Subcutaneous abdominal adipose tissue (tissue), 5 donors: ENCODE measurements at regions not wholly inside any gene's neighbourhood (a gene's known extent, or its start where the extent isn't known, plus 50 kb on each side); places are given as distances from the start of the nearest gene placed in this dataset.
"Not testable (repeated sequence)": the region's sequence is repeated elsewhere in the genome, so short reads cannot be mapped to it uniquely, and the experiment has no call there.

Experiments used
- H3K27ac ChIP-seq: one replicate; pipeline ENCODE4 v1.7.0; 2013; ENCODE audit warnings: low read depth, mild to moderate bottlenecking, inconsistent platforms, low read length, moderate library complexity
- H3K27me3 ChIP-seq, 5 donors: one replicate each; pipeline ENCODE4 v1.7.0; 2013; ENCODE audit warnings: low read length in 5 of 5, inconsistent platforms in 1 of 5; ENCODE audit not compliant: control insufficient read depth in 5 of 5, insufficient read depth in 4 of 5
- H3K36me3 ChIP-seq, 5 donors: one replicate each; pipeline ENCODE4 v1.7.0; 2013; ENCODE audit warnings: low read length in 5 of 5; ENCODE audit not compliant: control insufficient read depth in 5 of 5, insufficient read depth in 5 of 5
- H3K4me1 ChIP-seq, 5 donors: one replicate each; pipeline ENCODE4 v1.7.0; 2013; ENCODE audit warnings: low read length in 5 of 5, mild to moderate bottlenecking in 3 of 5, moderate library complexity in 1 of 5; ENCODE audit not compliant: control insufficient read depth in 5 of 5, insufficient read depth in 5 of 5
- H3K4me3 ChIP-seq, 5 donors: one replicate each; pipeline ENCODE4 v1.7.0; 2013; ENCODE audit warnings: low read length in 5 of 5, low read depth in 1 of 5
- H3K9ac ChIP-seq, 5 donors: one replicate each; pipeline ENCODE4 v1.7.0; 2013; ENCODE audit warnings: low read length in 5 of 5, mild to moderate bottlenecking in 4 of 5, moderate library complexity in 3 of 5
- H3K9me3 ChIP-seq, 5 donors: one replicate each; pipeline ENCODE4 v1.7.0; 2013; ENCODE audit warnings: low read length in 5 of 5; ENCODE audit not compliant: control insufficient read depth in 5 of 5
- donor health status: healthy.
- donor health status: healthy.
- donor health status: healthy.
- donor health status: healthy.
- donor health status: healthy.

- Histone ChIP-seq H3K36me3 (no peaks in the 10 kb centered on the region), H3K27me3 (peaks cover 0 to 4% (median 0%) of the 10 kb centered on the region in 5 donors), H3K4me3 (no peak overlapping the region), H3K27ac (no peak overlapping the region), H3K9ac (no peak overlapping the region), H3K9me3 (no peaks in the 10 kb centered on the region), H3K4me1 (peaks cover 0 to 4% (median 0%) of the 10 kb centered on the region in 5 donors)
These were observed 556.9 kb upstream of the RBFOX1 start for GRCh38 chr16:6775712-6776111.

DNA sequence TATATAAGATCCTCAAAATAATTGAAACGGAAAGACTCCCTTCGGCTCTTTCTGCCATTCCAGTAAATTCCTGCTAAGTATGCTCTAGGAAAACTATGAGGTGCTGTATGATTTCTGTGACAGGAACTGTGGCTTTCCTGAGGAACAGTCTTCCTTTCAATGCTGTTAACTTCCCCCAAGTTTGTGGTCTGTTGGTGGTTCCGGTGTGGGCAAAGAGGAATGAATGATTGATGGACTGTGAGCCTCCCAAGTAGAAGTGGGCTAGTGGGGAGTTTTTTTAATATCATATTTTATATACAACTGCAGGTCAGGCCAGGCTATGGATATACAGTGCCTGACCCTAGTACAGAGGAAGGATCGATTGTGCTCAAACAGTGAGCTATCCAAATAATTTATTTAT is 560.7 kb upstream of the RBFOX1 start:
- no peak overlapping the region for H3K27ac ChIP-seq
- H3K4me1 ChIP-seq, result peaks cover 0 to 4% (median 0%) of the 10 kb centered on the region in 5 donors
- peaks cover 0 to under 1% (median 0%) of the 10 kb centered on the region in 5 donors for H3K9me3 ChIP-seq
- H3K36me3 ChIP-seq, result no peaks in the 10 kb centered on the region
- H3K4me3 ChIP-seq, result no peak overlapping the region
- peaks cover 0 to 4% (median 0%) of the 10 kb centered on the region in 5 donors for H3K27me3 ChIP-seq
- no peak overlapping the region for H3K9ac ChIP-seq

- Histone ChIP-seq H3K36me3 (no peaks in the 10 kb centered on the region), H3K27ac (no peak overlapping the region), H3K4me1 (no peaks in the 10 kb centered on the region), H3K9ac (no peak overlapping the region), H3K4me3 (no peak overlapping the region), H3K9me3 (peaks cover 0 to 4% (median 0%) of the 10 kb centered on the region in 5 donors), H3K27me3 (no peaks in the 10 kb centered on the region)
These were observed 579.1 kb upstream of the RBFOX1 start for GRCh38 chr16:6753553-6753952.

DNA sequence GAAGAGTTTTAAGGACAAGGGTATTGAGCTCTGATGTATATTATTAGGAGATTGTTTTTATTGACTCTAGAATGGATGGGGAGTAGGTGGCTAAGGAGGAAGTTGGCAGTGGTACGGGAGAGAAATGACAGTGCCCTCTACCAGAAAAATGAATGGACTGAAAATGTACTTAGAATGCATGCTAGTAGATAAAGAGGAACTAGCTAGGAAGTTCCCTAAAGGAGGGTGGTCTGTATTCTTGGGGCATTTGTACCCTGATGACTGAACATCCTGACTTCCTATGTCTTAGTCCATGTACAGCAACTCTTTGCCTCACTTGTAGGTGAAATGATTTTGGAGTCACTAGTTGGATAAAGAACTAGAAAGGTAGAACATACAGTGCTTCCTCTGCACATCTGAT is 581.5 kb upstream of the RBFOX1 start:
- H3K36me3 ChIP-seq, result no peaks in the 10 kb centered on the region
- no peak overlapping the region for H3K27ac ChIP-seq
- no peak overlapping the region for H3K4me3 ChIP-seq
- H3K9ac ChIP-seq, result no peak overlapping the region
- H3K9me3 ChIP-seq, result no peaks in the 10 kb centered on the region
- no peaks in the 10 kb centered on the region for H3K4me1 ChIP-seq
- H3K27me3 ChIP-seq, result no peaks in the 10 kb centered on the region

GRCh38 chr16:6749698-6750097 is 582.9 kb upstream of the RBFOX1 start:
- Histone ChIP-seq H3K36me3 (no peaks in the 10 kb centered on the region), H3K27ac (no peak overlapping the region), H3K9me3 (peaks cover 0 to 1% (median 0%) of the 10 kb centered on the region in 5 donors), H3K4me3 (no peak overlapping the region), H3K27me3 (no peaks in the 10 kb centered on the region), H3K9ac (no peak overlapping the region), H3K4me1 (no peaks in the 10 kb centered on the region)

GRCh38 chr16:6736302-6736701 is 596.3 kb upstream of the RBFOX1 start:
- H3K36me3 ChIP-seq, H3K27ac ChIP-seq, H3K9ac ChIP-seq, H3K4me1 ChIP-seq, H3K4me3 ChIP-seq, H3K27me3 ChIP-seq, H3K9me3 ChIP-seq: not testable (repeated sequence)

DNA sequence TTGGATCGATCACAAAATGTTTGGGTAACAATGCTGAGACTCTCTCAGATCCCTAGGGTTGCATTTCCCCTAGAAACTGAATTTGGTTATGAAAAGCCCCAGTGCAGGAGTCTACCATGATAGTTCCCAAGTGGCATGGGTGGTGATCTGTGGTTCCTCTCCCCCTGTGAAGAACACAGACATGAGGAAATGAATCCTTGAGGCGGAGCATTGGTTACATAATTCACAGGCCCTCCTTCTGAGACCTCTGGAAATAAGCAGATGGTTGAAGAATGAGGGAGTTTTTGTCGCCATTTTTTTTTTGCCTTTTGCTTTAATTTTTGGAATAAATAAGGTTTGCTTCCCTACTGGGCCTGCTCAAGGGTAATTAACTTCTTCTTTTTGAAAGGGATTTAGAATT is 597.0 kb upstream of the RBFOX1 start:
- Histone ChIP-seq H3K9me3 (peaks cover 0 to 4% (median 0%) of the 10 kb centered on the region in 5 donors), H3K4me3 (no peak overlapping the region), H3K27me3 (peaks cover 0 to 3% (median 0%) of the 10 kb centered on the region in 5 donors), H3K27ac (no peak overlapping the region), H3K4me1 (no peaks in the 10 kb centered on the region), H3K9ac (no peak overlapping the region), H3K36me3 (no peaks in the 10 kb centered on the region)

GRCh38 chr16:6732166-6732565 is 600.5 kb upstream of the RBFOX1 start:
- H3K4me3 ChIP-seq, result no peak overlapping the region
- no peaks in the 10 kb centered on the region for H3K36me3 ChIP-seq
- no peaks in the 10 kb centered on the region for H3K9me3 ChIP-seq
- no peaks in the 10 kb centered on the region for H3K4me1 ChIP-seq
- H3K27ac ChIP-seq, result no peak overlapping the region
- H3K27me3 ChIP-seq, result peaks cover 0 to 3% (median 0%) of the 10 kb centered on the region in 5 donors
- H3K9ac ChIP-seq, result no peak overlapping the region

- Histone ChIP-seq H3K4me3 (no peak overlapping the region), H3K9ac (no peak overlapping the region), H3K4me1 (no peaks in the 10 kb centered on the region), H3K9me3 (peaks cover 0 to 7% (median 0%) of the 10 kb centered on the region in 5 donors), H3K27ac (no peak overlapping the region), H3K27me3 (no peaks in the 10 kb centered on the region), H3K36me3 (no peaks in the 10 kb centered on the region)
These were observed 604.3 kb upstream of the RBFOX1 start for GRCh38 chr16:6728381-6728780.

DNA sequence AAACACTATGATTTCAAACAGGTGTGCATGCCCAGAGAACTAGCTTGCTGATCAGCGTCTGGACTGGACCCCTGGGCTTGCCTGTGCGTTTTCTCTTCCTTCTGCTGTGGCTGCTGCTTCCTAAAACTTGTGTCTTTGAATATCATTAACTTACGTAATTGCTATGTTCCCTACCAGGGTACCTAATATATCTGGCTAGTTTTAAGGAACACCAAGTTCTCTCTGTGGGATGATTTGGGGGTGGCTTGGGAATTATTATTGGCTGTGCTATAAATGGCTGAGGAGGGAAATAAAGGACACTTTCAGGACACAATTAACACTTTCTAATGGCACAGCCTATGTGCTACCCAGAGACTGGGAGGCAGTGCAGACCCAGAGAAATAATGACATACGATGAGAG is 606.0 kb upstream of the RBFOX1 start:
- no peak overlapping the region for H3K9ac ChIP-seq
- no peaks in the 10 kb centered on the region for H3K4me1 ChIP-seq
- peaks cover 0 to 7% (median 0%) of the 10 kb centered on the region in 5 donors for H3K9me3 ChIP-seq
- H3K4me3 ChIP-seq, result peak overlapping the region in 1 of 5 donors; percentile 13
- H3K27me3 ChIP-seq, result no peaks in the 10 kb centered on the region
- no peak overlapping the region for H3K27ac ChIP-seq
- no peaks in the 10 kb centered on the region for H3K36me3 ChIP-seq
